ENCODE measurements at regions not wholly inside any gene's neighbourhood (a gene's known extent, or its start where the extent isn't known, plus 50 kb on each side); places are given as distances from the start of the nearest gene placed in this dataset.

- TF ChIP-seq, protein P1, sequence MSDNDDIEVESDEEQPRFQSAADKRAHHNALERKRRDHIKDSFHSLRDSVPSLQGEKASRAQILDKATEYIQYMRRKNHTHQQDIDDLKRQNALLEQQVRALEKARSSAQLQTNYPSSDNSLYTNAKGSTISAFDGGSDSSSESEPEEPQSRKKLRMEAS (IDR thresholded peaks at IDR 0.05): no peak
- TF ChIP-seq CTCF (IDR thresholded peaks at IDR 0.05; ENCODE audit: low read depth, low read length, missing input control): no peak
- TF ChIP-seq SP1 (IDR thresholded peaks at IDR 0.05): no peak
Measured at GRCh38 chr7:153567426-153567825, 484.8 kb upstream of the DPP6 start.

Measured in liver (tissue), 3 donors.